Eye (tissue), 1 donor: ENCODE measurements at regions not wholly inside any gene's neighbourhood (a gene's known extent, or its start where the extent isn't known, plus 50 kb on each side); places are given as distances from the start of the nearest gene placed in this dataset.
A peak's percentile ranks its signal among the peaks of the same experiment; 100 is the strongest.
"Not testable (repeated sequence)": the region's sequence is repeated elsewhere in the genome, so short reads cannot be mapped to it uniquely, and the experiment has no call there.

ENCODE experiments used
- DNase-seq: peaks from one replicate; pipeline ENCODE4 v3.0.0-alpha.2; 2015

DNA sequence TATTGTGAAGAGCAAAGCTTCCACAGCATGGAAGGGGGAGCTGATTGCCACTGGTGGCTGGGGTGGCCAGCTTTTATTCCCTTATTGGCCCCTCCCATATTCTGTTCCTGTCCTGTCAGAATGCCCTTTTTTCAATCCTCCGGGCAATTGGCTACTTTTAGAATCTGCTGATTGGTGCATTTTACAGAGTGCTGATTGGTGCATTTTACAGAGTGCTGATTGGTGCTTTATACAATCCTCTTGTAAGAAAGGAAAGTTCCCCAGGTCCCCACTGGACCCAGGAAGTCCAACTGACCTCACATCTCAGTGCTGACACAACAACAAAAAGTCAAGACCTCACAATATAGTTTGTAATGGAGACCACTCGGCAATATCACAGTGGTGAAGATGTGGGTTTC is 195.0 kb downstream of the SPATA31A6 start:
- DNase-seq: no peak

DNA sequence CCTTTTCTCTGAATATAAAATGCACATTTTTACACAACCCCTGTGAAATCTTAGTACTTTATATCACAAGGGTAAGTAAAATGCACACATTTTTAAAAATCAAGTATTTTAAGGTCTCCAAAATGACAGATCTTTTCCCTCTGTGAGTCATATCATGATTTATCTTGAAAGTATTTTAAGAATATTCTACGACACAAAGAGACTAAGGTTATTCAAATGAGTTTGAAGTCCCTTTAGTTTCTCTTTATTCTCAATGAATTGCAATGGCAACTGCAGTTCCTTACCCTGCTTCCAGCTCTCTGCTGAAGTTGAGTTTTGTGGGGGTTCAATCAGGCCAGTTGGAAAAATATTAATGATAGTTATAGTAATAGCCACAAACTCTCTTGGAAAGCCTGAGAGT is 196.1 kb downstream of the SPATA31A6 start:
- not testable (repeated sequence) for DNase-seq

DNA sequence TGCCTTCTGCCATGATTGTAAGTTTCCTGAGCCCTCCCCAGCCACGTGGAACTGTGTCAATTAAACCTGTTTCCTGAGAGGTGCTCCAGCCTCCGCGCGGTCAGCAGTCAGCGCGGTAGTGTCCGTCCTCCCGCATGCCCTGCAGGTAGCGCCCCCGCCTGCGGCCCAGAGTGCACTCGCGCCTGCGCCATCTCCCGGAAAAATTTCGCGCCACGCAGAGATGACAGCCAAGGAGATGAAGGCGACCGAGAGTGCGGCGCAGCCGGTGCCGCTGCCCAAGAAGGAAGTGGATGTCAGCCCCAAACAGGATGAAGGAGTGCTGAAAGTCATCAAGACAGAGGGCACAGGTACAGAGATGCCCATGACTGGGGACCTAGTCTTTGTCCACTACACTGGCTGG is 201.1 kb downstream of the SPATA31A6 start:
- not testable (repeated sequence) for DNase-seq

DNA sequence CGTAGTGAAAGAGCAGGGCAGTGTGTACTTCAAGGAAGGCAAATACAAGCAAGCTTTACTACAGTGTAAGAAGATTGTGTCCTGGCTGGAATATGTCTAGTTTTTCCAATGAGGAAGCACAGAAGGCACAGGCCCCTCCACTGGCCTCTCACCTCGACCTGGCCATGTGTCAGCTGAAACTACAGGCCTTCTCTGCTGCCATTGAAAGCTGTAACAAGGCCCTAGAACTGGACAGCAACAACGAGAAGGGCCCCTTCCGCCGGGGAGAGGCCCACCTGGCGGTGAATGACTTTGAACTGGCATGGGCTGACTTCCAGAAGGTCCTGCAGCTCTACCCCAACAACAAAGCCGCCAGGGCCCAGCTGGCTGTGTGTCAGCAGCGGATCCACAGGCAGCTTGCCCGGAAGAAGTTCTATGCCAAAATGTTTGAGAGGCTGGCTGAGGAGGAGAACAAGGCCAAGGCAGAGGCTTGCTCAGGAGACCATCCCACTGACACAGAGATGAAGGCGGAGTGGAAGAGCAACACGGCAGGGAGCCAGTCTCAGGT is 202.2 kb downstream of the SPATA31A6 start:
- DNase-seq: not testable (repeated sequence)

DNA sequence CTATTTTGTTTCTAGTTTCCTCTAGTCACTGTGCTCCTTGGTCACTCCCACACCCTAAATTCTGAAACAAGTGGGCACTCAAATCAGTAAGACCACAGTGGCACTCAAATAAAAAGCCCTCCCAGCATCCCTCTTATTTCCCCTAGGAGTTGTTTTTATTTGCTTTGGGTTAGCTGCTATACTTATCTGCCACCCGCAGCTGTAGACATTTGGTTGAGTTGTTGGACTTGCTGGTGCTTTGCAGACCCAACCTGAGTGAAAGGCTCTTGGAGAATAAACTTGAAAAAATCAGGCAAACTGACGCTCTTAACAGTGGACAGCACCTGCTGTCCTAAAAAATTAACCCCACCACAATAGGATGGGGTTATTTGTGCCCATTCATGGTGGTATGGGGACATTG is 203.0 kb downstream of the SPATA31A6 start:
- no peak for DNase-seq

DNA sequence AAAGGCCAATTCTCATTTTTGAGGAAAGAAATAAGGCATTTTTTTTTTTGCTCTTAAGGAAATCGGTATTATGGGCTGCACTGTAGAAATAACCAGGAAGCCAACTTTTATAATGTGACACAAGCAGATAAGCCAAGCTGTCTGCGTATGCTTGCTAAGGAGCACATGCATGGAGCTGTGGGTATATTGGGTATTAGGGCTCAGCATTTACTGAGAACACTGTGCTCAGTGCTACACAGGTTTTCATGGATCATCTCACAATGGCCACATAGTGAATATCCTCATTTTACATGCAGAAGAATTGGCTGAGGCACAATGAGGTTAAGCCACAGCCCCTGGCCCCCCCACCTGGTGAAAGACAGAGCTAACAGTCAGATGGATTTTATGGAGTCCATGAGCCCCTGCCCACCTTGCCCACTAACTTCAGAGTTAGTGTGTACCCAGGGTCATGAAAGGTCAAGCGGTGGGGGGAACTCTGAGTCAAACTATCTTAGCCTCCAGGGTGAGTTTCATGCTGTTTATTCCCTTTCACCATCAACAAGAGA is 204.8 kb downstream of the SPATA31A6 start:
- DNase-seq: no peak

DNA sequence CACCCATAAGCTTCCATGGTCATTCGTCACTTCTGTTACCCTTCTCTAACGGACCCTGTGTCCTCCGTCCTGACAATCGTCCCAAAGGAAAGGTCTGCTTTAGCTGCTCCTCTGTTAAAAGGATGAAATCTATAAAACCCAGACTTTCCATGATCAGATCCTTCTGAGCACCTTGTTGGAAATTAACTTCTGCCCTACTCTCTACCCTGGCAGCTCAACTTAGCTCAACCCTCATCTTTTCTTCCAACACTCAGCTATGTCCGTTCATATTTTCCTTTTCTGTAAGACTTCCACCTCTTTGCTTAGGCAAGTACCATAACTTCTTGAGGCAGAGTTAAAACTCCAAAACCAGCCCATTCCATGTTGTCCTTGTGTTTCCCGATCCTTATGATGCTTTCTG is 205.4 kb downstream of the SPATA31A6 start:
- no peak for DNase-seq

DNA sequence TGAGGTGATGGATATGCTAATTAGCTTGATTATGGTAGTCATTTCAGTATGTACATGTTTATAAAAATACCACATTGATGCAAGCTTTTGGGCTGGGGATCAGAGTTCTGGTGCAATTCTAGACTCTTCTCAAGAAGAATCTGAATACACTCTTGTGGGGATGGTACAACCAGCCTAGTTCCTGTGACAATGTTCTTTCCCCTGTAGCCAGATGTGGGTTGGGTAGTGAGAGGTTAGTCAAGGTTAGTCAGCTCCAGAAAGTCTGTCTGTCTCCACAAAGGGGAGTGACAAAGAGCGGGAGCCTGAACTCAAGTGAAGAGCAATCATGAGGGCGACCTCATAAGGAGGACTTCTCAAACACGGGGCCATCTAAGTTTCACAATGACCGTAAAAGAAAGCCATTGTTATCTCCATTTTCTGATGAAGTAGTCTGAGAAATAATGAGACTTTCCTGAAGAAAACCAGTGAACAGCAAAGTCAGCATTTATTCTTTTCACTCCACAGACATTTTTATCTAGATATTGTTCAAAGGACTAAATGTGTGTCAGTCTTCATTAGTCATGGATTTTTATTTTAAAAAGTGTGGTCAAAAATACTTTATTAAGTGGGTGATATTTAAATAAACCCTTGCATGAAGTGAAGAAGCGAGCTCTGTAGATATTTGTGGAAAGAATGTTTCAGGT is 209.5 kb downstream of the SPATA31A6 start:
- not testable (repeated sequence) for DNase-seq

DNA sequence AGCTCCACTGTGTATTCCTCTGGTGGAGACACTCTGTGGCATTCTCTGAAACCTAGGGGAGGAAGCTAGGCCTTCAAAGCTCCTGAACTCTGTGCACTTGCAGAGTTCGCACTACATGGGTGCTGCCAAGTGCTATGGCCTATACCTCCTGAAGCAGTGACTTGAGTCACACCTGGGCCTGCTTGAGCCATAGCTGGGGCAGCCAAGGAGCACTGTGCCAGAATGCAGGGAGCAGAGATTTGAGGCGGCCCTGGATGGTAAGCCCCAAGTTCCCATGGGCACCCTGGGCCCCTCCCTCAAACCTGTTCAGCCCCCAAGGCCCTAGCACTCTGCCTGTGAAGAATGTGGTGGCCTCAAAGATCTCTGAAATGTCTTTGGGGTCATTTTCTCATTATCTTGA is 212.9 kb downstream of the SPATA31A6 start:
- no peak for DNase-seq

DNA sequence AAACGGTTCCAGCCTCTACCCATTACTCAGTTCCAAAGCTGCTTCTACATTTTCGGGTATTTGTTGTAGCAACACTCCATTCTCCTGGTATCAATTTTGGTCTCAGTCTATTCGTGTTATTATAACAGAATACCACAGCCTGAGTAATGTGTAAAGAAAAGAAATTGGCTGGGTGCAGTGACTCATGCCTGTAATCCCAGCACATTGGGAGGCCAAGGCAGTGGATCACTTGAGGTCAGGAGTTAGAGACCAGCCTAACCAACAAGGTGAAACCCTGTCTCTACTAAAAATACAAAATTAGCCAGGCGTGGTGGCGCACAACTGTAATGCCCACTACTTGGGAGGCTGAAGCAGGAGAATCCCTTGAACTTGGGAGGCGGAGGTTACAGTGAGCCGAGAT is 213.9 kb downstream of the SPATA31A6 start:
- DNase-seq: not testable (repeated sequence)

DNA sequence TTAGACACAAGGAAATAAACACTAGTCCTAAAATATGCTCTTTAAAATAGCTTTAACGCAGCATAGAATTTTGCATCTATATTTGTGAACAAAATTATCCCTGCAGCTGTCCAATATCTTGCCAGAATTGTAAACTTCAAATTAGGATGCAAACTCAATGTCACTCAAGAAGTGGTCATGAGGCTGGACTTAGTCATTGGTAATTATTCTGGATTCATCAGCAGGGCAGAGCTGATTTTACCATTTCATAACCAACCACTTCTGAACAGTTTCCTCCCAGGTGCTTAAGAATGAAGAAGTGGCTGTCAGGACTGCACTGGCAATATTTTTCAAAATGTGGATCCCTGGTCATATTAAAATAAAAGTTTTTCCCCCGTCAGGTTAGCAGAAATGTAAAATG is 219.5 kb downstream of the SPATA31A6 start:
- DNase-seq: not testable (repeated sequence)

DNA sequence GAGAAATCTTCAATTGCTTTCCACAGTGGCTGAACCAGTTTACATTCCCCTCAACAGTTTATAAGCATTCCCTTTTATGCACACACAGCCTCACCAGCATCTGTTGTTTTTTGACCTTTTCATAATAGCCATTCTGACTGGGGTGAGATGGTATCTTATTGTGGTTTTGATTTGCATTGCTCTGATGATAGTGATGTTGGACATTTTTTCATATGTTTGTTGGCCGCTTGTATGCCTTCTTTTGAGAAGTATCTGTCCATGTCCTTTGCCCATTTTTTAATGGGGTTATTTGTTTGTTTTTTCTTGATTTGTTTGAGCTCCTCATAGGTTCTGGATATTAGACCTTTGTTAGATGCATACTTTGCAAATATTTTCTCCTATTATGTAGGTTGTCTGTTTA is 226.1 kb downstream of the SPATA31A6 start:
- DNase-seq: not testable (repeated sequence)

DNA sequence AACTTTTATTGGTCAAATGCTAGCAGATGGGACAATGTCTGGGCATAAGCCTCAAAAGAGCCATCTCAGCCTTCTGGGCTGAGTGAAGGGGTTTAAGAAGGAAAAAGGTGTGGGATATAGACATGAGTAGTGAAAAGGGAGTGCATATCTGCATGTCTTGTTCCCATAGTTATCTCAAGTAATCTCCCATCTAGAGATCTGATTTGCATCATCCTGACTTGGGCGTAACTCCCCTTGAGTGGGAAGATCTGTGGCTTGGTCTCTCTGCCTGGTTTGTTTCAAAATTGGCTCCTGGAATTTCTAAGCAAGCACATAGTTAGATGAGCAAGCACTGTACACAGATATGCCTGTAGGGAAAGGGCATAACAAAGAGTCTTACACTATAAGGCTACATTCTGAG is 228.9 kb downstream of the SPATA31A6 start:
- not testable (repeated sequence) for DNase-seq

DNA sequence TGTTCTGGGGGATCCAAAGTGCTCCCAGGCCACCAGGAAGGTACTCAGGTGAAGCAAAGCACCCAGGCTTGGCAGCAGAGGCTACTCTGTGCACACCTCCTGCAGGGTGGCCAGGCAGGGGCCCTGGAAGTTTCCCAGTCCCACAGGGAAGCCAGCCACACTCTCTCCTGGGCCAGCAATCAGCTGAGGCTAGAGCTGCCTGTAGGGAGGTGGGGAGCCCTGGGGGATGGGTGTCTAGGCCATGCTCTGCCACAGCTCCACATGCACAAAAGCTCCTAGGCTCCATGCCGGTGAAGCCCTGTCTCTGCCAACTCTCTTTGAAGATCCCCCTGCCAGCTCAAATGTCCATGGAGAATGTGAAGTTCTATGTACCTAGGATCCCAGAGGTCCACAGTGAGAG is 231.4 kb downstream of the SPATA31A6 start:
- not testable (repeated sequence) for DNase-seq

DNA sequence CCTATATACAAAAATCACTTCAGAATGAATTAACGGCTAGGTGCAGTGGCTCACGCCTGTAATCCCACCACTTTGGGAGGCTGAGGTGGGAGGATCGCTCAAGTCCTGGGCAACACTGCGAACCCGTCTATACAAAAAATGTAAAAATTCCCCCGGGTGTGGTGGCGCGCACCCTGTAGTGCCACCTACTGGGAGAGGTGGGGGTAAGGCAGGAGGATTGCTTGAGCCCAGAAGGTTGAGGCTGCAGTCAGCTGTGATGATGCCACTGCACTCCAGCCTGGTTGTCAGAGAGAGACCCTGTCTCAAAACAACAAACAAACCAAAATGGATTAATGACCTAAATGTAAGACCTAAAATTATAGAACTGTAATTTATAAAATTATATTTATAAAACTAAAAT is 236.2 kb downstream of the SPATA31A6 start:
- not testable (repeated sequence) for DNase-seq

DNA sequence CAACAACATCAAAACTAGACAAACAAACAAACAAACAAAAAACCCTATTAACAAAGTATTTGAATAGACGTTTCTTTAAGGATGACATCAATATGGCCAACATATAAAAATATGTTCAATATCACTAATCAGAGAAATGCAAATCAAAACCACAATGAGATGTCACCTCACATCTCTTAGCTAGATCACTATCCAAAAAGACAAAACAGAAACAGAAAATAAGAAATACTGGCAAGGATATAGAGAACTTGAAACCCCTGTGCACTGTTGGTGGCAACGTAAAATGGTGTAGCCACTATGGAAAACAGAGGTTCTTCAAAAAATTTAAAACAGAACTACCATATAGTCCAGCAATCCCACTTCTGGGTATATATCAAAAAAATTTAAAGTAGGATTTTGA is 236.9 kb downstream of the SPATA31A6 start:
- DNase-seq: not testable (repeated sequence)

DNA sequence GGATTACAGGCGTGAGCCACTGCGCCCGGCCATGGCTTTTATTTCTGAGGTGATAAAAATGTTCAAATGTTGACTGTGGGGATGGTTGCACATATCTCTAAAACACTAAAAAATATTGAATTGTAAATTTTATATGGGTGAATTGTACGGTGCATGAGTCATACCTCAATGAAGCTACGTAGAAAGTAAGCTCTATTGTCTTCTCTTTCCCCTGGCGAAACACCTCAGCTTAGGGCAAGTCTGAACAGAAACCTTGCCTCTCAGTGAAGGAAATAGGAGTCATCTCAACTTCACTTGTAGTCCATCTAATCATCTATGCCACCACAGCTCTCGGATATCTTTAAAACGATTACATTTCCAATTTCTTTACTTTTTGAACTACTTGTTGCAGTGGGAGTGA is 238.2 kb downstream of the SPATA31A6 start:
- not testable (repeated sequence) for DNase-seq

DNA sequence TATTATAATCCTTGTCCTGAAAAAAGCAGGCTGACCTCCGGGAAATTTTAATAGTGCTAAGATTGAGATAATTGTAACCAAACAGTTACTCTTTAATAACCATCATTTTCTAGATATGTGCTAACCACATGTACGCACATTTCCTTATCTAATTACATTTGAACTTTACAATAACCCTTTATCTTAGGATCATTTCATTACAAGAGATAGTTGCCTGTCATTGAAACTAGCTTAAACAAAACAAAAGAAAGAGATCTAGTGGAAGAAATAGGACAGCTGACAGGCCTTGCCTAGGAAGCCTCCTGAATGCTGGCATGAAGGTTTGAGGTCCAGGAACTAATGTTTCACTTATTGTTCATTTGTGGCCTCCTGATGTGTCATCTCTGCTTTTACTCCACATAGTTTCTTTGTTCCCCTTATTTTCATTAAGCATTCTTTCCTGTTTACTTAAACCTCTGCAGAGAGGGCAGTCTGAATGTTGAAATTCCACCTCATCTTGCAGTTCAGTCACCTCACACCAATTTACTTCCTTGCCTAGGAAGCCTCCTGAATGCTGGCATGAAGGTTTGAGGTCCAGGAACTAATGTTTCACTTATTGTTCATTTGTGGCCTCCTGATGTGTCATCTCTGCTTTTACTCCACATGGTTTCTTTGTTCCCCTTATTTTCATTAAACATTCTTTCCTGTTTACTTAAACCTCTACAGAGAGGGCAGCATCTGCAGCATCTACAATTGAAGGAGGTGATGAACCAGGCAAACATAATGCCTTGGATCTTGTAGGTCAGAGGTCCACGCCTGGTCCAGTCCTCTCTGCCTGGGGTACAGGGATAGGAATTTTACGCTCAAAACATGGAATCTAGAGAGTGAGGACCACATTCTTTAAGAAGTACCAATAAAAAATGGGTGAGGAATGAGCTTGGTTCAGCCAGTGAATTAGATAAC is 247.5 kb downstream of the SPATA31A6 start:
- not testable (repeated sequence) for DNase-seq

DNA sequence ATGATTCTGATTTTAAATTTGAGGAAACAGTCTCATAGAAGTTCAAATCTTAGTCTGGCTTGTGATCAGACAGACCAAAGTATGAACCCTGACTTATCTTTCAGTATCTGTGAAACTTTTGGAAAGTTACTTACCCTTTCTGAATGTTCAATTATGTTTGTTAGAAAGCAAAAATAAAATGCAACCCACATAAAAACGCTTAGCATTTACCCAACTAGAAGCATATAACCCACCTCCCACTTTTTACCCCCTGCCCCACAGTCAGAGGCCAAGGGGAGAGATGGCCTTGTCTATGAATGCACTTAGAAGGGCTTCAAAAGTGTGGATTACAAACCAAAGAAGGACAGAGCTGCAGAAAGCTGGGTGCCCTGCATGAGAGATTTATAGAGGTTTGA is 248.2 kb downstream of the SPATA31A6 start:
- DNase-seq: not testable (repeated sequence)

DNA sequence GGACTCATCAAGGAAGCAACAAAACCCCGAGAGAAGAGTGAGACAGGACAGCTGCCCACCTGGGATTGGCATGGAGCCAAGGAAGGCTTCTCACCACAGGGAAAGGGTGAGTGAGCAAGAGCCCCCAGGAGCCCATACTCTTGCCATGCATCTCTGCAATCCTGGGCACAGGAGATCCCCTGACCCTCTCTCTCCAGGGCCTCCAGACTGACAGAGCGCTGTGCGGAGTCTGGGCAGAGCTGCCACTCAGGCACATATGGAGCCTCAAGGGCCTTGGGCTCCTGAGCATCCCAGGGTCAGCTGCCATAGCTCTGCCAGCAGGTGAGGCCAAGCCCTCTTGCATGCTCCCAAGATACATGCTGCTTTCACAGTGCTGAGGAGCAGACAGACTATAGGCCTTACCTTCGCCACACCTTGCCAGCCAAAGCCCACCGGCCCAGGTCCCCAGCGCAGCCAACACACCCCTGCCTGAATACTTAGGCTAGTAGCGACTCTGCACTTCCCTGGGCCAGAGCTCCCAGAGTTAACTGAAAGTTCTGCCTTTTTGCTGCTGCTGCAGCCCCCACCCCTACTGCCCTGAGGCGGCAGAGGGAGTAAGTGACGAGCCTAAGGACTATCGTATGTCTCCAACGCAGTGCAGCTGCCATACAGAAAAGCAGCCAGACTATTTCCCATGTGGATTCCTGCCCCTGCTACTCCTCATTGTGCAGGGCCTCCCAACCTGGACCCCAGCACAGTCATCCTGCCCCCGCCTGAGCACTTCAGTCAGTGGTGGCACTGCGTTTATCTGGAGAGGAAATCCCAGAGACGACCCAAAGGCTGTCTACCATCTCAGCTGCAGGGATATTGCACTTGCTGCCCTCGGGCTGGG is 251.6 kb downstream of the SPATA31A6 start:
- peak; percentile 43 for DNase-seq

DNA sequence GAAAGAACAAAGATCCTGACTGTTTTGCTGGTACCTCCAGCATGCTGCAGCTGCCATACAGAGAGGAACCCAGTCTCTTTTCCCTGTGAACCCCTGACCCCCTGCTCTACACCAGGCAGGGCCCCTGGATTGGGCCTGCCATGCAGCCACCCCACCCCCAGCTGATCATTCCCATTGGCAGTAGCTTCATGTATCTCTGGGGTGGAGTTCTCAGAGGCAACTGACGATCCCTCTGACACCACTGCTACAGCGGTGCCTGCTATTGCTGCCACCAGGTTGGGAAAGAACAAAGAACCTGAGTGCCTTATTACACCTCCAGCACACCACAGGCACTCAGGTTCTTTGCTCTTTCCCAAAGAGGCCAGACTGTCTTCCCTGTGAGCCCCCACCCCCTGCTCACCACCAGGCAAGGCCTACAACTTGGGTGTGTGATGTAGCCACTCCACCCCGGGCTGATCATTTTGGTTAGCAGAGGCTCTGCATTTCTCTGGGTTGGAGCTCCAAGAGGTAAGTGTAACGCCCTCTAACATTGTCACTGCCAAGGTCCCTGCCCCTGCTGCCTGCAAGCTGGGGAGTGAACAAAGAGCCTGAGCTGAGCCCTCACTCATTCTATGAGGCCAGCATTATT is 252.4 kb downstream of the SPATA31A6 start:
- not testable (repeated sequence) for DNase-seq
